ENCODE measurements at regions not wholly inside any gene's neighbourhood (a gene's known extent, or its start where the extent isn't known, plus 50 kb on each side); places are given as distances from the start of the nearest gene placed in this dataset.

GRCh38 chr4:56227301-56227835, 159.9 kb downstream of the AASDH start:
- TF ChIP-seq, protein P1, sequence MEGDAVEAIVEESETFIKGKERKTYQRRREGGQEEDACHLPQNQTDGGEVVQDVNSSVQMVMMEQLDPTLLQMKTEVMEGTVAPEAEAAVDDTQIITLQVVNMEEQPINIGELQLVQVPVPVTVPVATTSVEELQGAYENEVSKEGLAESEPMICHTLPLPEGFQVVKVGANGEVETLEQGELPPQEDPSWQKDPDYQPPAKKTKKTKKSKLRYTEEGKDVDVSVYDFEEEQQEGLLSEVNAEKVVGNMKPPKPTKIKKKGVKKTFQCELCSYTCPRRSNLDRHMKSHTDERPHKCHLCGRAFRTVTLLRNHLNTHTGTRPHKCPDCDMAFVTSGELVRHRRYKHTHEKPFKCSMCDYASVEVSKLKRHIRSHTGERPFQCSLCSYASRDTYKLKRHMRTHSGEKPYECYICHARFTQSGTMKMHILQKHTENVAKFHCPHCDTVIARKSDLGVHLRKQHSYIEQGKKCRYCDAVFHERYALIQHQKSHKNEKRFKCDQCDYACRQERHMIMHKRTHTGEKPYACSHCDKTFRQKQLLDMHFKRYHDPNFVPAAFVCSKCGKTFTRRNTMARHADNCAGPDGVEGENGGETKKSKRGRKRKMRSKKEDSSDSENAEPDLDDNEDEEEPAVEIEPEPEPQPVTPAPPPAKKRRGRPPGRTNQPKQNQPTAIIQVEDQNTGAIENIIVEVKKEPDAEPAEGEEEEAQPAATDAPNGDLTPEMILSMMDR (conservative IDR thresholded peaks at IDR 0.05; ENCODE audit: low read depth, low read length) = no peak
- TF ChIP-seq EZH2 (IDR thresholded peaks at IDR 0.05; ENCODE audit: borderline replicate concordance, low read depth, low read length, poor library complexity, severe bottlenecking) = no peak
